GM10248 (cell line): ENCODE measurements at regions not wholly inside any gene's neighbourhood (a gene's known extent, or its start where the extent isn't known, plus 50 kb on each side); places are given as distances from the start of the nearest gene placed in this dataset.

Experiments
- CTCF ChIA-PET: fragments of 300-600 bp; sonication (Branson Sonifier 250); formaldehyde crosslinking; extraction: SDS; loops from one replicate; lab custom pipeline; 2021; ENCODE audit warnings: antibody characterized with exemption; lab: Yijun Ruan, JAX
- POLR2A ChIA-PET: fragments of 350-650 bp; sonication (Branson Sonifier 250); formaldehyde crosslinking; extraction: SDS; loops from one replicate; lab custom pipeline; 2020; ENCODE audit warnings: antibody characterized with exemption; lab: Yijun Ruan, JAX
- DNase-seq: peaks from one replicate; pipeline ENCODE4 v3.0.0; 2012; ENCODE audit errors: extremely low spot score
- TF ChIP-seq, protein P1 (sequence below): IDR thresholded peaks from 2 replicates; pipeline ENCODE4 v1.5.1; 2012; ENCODE audit warnings: mild to moderate bottlenecking, low read depth; ENCODE audit errors: extremely low read depth, missing control alignments, control extremely low read depth

- DNase-seq, result no peak
- TF ChIP-seq, protein P1, sequence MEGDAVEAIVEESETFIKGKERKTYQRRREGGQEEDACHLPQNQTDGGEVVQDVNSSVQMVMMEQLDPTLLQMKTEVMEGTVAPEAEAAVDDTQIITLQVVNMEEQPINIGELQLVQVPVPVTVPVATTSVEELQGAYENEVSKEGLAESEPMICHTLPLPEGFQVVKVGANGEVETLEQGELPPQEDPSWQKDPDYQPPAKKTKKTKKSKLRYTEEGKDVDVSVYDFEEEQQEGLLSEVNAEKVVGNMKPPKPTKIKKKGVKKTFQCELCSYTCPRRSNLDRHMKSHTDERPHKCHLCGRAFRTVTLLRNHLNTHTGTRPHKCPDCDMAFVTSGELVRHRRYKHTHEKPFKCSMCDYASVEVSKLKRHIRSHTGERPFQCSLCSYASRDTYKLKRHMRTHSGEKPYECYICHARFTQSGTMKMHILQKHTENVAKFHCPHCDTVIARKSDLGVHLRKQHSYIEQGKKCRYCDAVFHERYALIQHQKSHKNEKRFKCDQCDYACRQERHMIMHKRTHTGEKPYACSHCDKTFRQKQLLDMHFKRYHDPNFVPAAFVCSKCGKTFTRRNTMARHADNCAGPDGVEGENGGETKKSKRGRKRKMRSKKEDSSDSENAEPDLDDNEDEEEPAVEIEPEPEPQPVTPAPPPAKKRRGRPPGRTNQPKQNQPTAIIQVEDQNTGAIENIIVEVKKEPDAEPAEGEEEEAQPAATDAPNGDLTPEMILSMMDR, result no peak
- POLR2A ChIA-PET, result no interaction called here
- CTCF ChIA-PET, result no interaction called here
Measured at GRCh38 chr6:146874278-146875018, 275.7 kb downstream of the ADGB start.

GRCh38 chr6:146875927-146876270, 277.1 kb downstream of the ADGB start:
- CTCF ChIA-PET, result interaction anchor here (0.9 kb wide), 1 partner anchor 12 kb away, joined by 3 read pairs; no protein-coding TSS in a partner anchor
- POLR2A ChIA-PET, result no interaction called here
- no peak for DNase-seq
- TF ChIP-seq, protein P1, result no peak

DNA sequence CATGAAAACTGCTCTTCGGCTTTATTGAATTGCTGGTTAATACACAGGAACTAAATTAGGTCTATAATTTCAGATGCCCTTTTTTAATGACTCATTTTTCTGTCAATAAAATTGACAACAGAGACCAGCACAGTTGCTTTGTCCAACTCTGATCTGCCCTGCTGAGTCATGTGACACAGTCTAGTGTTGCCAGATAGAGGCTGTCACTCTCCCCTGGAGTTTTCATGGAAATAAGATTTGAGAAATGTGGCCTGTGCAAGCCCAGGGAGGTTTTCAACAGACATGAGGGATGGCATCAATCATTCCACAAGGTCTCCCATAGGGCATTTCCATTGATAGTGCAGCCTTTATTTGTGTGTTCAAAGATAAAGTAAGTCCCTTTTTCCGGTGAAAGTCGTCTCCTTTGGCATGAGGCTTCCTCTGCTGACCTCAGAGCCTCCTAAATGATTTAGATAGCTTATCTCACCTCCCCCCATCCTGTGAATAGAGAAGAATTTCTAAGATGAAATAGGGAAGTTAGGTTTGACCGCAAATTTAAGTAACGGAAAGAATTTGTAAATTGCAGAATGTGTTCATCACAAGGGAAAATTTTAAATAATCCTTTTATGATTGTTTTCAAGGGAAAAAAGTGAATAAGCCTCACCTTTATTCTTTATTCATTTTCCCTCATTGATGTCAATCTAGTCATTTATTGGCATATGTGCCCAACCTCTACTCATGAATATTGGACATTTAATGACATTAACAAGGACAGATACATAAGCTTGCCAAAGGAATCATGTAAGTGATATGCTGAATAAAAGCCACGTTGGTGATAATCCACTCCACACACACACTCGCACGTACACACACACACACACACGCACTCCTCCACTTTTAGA, 277.7 kb downstream of the ADGB start:
- ChIA-PET CTCF (interaction anchor here (0.9 kb wide), 1 partner anchor 12 kb away, joined by 3 read pairs; no protein-coding TSS in a partner anchor), POLR2A (no interaction called here)
- no peak for DNase-seq
- TF ChIP-seq, protein P1, result no peak

- TF ChIP-seq, protein P1, result no peak
- POLR2A ChIA-PET, result no interaction called here
- CTCF ChIA-PET, result interaction anchor here (0.9 to 1.5 kb wide), 2 partner anchors 9 to 20 kb away, joined by 3 read pairs; no protein-coding TSS in a partner anchor
- no peak for DNase-seq
Measured at GRCh38 chr6:146878168-146878951, 279.6 kb downstream of the ADGB start.

- ChIA-PET POLR2A (no interaction called here), CTCF (interaction anchor here (0.9 to 1.5 kb wide), 2 partner anchors 10 to 21 kb away, joined by 3 read pairs; no protein-coding TSS in a partner anchor)
- no peak for DNase-seq
- TF ChIP-seq, protein P1, result no peak
Measured at GRCh38 chr6:146878952-146879340, 280.2 kb downstream of the ADGB start.

DNA sequence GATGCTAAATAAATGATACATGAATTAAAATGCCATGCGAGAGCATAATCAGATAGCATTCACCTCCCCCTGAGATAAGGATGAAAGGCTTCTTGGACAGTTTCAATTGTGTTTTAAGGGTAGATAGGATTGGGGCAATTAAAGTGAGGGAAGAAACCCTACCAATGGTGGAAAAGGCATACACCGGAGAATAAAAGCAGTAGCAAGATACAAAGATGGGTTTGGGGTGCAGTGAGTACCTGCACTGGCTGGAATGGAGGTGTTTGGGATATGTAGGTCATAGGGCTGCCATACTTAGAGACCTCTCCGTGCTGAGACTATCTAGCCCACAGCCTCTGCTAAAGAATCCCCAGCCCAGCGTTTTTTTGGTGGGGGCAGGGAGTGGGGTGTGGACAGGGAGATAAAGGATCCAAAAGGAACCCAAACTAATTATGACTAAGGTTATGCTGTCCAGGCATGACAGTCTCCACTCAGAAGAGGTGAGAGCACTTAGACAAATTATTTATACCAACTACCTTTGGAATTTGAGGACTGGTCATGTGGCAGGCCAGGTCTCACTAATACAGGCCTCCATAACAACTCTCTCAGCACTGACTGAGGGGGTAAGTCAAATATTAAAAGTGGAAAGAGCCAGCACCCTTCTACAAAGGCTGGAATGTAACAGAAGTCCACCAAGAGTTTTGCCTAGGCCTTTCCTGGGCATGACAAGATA, 280.8 kb downstream of the ADGB start:
- TF ChIP-seq, protein P1, result no peak
- ChIA-PET POLR2A (no interaction called here), CTCF (interaction anchor here (0.9 to 1.5 kb wide), 2 partner anchors 11 to 21 kb away, joined by 3 read pairs; no protein-coding TSS in a partner anchor)
- no peak for DNase-seq
